HL-60 (cell line): ENCODE measurements at regions not wholly inside any gene's neighbourhood (a gene's known extent, or its start where the extent isn't known, plus 50 kb on each side); places are given as distances from the start of the nearest gene placed in this dataset.

Experiments
- GABPA ChIP-seq: IDR thresholded peaks from 2 replicates; pipeline ENCODE4 v1.6.1; 2012; ENCODE audit warnings: low read depth
- POLR2AphosphoS5 ChIP-seq: IDR thresholded peaks from 2 replicates; pipeline ENCODE4 v1.6.1; 2012; ENCODE audit warnings: low read depth
- SPI1 ChIP-seq: IDR thresholded peaks from 2 replicates; pipeline ENCODE4 v1.6.1; 2012; ENCODE audit warnings: low read depth, mild to moderate bottlenecking, borderline replicate concordance
- TF ChIP-seq, protein P1 (sequence below): IDR thresholded peaks from one replicate; pipeline ENCODE4 v1.5.1; 2011; ENCODE audit warnings: low read length, control low read depth, inconsistent platforms; ENCODE audit not compliant: insufficient read depth
- TF ChIP-seq, protein P2 (sequence below): IDR thresholded peaks from 2 replicates; pipeline ENCODE4 v1.6.1; 2012; ENCODE audit warnings: low read depth; ENCODE audit not compliant: insufficient replicate concordance

DNA sequence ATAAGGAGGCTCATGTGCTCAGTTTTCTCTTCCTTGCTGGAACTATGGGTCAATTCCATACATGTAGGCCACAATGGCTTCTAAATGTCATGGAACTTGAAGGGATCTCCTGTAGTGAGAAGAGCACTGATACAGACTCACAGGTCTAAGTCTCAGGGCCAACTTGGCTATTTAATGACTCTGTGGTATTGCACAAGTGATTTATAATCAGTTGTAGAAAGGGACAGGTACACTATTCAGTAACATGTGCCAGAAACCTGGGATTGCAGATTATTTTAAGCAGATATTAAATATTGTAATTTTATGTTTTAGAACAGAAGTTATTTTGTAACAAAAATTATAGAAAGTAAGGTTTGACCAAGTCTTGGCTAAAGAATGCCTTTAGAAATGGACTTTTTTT lies 241.5 kb upstream of the PIK3R1 start:
- TF ChIP-seq, protein P1, sequence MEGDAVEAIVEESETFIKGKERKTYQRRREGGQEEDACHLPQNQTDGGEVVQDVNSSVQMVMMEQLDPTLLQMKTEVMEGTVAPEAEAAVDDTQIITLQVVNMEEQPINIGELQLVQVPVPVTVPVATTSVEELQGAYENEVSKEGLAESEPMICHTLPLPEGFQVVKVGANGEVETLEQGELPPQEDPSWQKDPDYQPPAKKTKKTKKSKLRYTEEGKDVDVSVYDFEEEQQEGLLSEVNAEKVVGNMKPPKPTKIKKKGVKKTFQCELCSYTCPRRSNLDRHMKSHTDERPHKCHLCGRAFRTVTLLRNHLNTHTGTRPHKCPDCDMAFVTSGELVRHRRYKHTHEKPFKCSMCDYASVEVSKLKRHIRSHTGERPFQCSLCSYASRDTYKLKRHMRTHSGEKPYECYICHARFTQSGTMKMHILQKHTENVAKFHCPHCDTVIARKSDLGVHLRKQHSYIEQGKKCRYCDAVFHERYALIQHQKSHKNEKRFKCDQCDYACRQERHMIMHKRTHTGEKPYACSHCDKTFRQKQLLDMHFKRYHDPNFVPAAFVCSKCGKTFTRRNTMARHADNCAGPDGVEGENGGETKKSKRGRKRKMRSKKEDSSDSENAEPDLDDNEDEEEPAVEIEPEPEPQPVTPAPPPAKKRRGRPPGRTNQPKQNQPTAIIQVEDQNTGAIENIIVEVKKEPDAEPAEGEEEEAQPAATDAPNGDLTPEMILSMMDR, result no peak
- TF ChIP-seq GABPA, result no peak
- TF ChIP-seq, protein P2, sequence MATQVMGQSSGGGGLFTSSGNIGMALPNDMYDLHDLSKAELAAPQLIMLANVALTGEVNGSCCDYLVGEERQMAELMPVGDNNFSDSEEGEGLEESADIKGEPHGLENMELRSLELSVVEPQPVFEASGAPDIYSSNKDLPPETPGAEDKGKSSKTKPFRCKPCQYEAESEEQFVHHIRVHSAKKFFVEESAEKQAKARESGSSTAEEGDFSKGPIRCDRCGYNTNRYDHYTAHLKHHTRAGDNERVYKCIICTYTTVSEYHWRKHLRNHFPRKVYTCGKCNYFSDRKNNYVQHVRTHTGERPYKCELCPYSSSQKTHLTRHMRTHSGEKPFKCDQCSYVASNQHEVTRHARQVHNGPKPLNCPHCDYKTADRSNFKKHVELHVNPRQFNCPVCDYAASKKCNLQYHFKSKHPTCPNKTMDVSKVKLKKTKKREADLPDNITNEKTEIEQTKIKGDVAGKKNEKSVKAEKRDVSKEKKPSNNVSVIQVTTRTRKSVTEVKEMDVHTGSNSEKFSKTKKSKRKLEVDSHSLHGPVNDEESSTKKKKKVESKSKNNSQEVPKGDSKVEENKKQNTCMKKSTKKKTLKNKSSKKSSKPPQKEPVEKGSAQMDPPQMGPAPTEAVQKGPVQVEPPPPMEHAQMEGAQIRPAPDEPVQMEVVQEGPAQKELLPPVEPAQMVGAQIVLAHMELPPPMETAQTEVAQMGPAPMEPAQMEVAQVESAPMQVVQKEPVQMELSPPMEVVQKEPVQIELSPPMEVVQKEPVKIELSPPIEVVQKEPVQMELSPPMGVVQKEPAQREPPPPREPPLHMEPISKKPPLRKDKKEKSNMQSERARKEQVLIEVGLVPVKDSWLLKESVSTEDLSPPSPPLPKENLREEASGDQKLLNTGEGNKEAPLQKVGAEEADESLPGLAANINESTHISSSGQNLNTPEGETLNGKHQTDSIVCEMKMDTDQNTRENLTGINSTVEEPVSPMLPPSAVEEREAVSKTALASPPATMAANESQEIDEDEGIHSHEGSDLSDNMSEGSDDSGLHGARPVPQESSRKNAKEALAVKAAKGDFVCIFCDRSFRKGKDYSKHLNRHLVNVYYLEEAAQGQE, result no peak
- no peak for TF ChIP-seq POLR2AphosphoS5
- TF ChIP-seq SPI1, result no peak
